Pancreas (tissue), 10 donors: ENCODE measurements at regions not wholly inside any gene's neighbourhood (a gene's known extent, or its start where the extent isn't known, plus 50 kb on each side); places are given as distances from the start of the nearest gene placed in this dataset.

ENCODE experiments used
- ATAC-seq, 4 donors: fragments of 200-7000 bp; cut with Tn5 transposase; one replicate each; pipeline versions ENCODE4 v1.8.0 to v1.9.1; 2020; ENCODE audit warnings: mild to moderate bottlenecking in 4 of 4, moderate library complexity in 4 of 4
- DNase-seq, 6 donors: peaks; one replicate each; pipeline ENCODE4 v3.0.0-alpha.2; 2020
- FAIRE-seq: peaks from 2 replicates; lab custom pipeline; 2012; peaks lifted over from hg19 to GRCh38; lab: Jason Lieb, UNC
- H3K27ac ChIP-seq, 4 donors: fragments of 200-600 bp; sonication (generic); 1 replicate in 3 of 4; 2 replicates in 1 of 4; pipeline versions ENCODE4 v1.5.0 to v1.8.0; 2020
- H3K27me3 ChIP-seq, 4 donors: fragments of 200-600 bp; one replicate each; pipeline ENCODE4 v1.8.0; 2021
- H3K36me3 ChIP-seq, 3 donors: fragments of 200-600 bp; sonication (generic) in 1 of 3; one replicate each; pipeline versions ENCODE4 v1.5.0 to v1.8.0; 2020 to 2021
- H3K4me1 ChIP-seq, 3 donors: fragments of 200-600 bp; one replicate each; pipeline ENCODE4 v1.8.0; 2021
- H3K4me3 ChIP-seq, 4 donors: fragments of 200-600 bp; sonication (generic) in 2 of 4; one replicate each; pipeline versions ENCODE4 v1.5.0 to v1.8.0; 2020 to 2021
- H3K9me3 ChIP-seq, 4 donors: fragments of 200-600 bp; one replicate each; pipeline ENCODE4 v1.8.0; 2021
- WGBS, 2 donors: extraction: QIAGEN DNeasy Blood & Tissue Kit; methylation state at CpG; one replicate each; pipeline ENCODE4 v1.1.7; 2013; 5-methylcytosine and 5-hydroxymethylcytosine counted together
- intact Hi-C, 3 donors: fragments of 100-400 bp; cut with DNase I; formaldehyde crosslinking; loops; one replicate each; pipeline versions ENCODE4 v1.11.1 to v1.14.2; 2022
- TF ChIP-seq, protein P1 (sequence below), 4 donors: fragments of 200-600 bp; sonication (generic) in 3 of 4; IDR thresholded peaks; one replicate each; pipeline versions ENCODE4 v1.5.0 to v1.8.0; 2021; ENCODE audit warnings: antibody characterized with exemption in 4 of 4
- donor health status: healthy with polysubstance abuse.
- donor health status: DM: no; HTN: no; CAD: no; lungs with moderate emphysema.
- donor health status: DM: no; HTN: no; CAD: no.
- donor health status: control.
- donor health status: control.
- donor health status: Bipolar disorder and iron deficiency.
- donor health status: DM: yes; HTN: yes; CAD: no.
- donor health status: DM: no; HTN: no; CAD: no.
- donor health status: DM: no; HTN: no; CAD: no.
- donor health status: DM: yes; HTN: yes; CAD: no.

DNA sequence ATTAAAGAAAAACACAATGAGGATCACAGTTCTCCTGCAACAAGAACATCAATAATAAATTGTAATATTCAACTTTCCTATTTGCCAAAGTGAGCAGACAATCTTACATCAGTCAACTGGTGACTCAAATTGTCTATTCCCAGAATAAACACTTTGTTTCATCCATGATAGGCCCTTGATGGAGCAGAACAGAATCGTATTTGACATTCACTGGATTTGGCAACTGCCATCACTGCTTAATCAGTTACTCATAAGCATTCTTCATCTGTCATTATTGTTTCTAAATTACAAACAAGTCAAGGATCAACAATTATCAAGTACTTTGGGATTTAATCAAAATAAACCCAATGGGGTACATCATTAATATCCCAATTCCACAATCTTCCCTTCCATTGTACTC is 398.4 kb downstream of the GABRG2 start:
- DNase-seq (no peak), FAIRE-seq (no peak), ATAC-seq (no peak)
- Histone ChIP-seq H3K4me3 (no peak overlapping the region), H3K27ac (no peak overlapping the region), H3K36me3 (no peaks in the 10 kb centered on the region), H3K4me1 (no peaks in the 10 kb centered on the region), H3K9me3 (no peaks in the 10 kb centered on the region), H3K27me3 (no peaks in the 10 kb centered on the region)
- TF ChIP-seq, protein P1, sequence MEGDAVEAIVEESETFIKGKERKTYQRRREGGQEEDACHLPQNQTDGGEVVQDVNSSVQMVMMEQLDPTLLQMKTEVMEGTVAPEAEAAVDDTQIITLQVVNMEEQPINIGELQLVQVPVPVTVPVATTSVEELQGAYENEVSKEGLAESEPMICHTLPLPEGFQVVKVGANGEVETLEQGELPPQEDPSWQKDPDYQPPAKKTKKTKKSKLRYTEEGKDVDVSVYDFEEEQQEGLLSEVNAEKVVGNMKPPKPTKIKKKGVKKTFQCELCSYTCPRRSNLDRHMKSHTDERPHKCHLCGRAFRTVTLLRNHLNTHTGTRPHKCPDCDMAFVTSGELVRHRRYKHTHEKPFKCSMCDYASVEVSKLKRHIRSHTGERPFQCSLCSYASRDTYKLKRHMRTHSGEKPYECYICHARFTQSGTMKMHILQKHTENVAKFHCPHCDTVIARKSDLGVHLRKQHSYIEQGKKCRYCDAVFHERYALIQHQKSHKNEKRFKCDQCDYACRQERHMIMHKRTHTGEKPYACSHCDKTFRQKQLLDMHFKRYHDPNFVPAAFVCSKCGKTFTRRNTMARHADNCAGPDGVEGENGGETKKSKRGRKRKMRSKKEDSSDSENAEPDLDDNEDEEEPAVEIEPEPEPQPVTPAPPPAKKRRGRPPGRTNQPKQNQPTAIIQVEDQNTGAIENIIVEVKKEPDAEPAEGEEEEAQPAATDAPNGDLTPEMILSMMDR (IDR thresholded peaks at IDR 0.05): no peak
- 7 to 11% methylated on average over 1 of the region's 1 CpG for WGBS, 2 donors
- intact Hi-C loops: no loop called here

DNA sequence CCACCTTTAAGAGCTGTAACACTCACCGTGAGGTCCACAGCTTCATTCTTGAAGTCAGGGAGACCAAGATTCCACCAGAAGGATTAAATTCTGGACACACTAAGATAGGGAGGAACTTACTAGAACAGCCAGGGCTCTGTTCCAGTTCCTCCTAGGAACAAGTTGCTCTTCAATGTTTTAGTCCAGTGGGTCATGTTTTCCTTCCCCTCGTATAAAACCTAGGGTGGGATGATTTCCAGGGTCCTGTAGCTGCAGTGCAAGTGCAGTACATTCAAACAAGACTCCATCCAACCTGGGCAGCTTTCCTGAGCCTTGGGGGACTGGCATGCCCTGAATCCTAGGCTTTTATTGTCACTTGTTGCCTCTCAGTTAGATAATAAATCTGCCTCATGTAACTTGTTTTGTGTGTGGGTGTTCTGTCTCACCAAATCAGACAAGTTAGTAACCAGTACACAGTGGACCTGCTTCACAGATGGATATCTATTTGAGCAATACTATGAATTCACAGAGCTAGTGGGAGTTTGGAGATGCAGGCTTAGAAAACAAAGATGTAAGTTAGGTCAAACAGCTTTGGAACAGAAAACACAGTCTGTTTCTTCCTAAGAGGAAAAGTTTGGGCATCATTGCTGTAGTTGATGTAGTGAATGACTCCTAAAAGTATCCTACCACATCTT is 405.6 kb downstream of the GABRG2 start:
- intact Hi-C loops: no loop called here
- H3K4me1 ChIP-seq: no peaks in the 10 kb centered on the region
- no peaks in the 10 kb centered on the region for H3K9me3 ChIP-seq
- TF ChIP-seq, protein P1 (IDR thresholded peaks at IDR 0.05): no peak
- no peak overlapping the region for H3K4me3 ChIP-seq
- H3K27ac ChIP-seq: no peak overlapping the region
- no peak for DNase-seq
- no peak for ATAC-seq
- no peaks in the 10 kb centered on the region for H3K27me3 ChIP-seq
- no peak for FAIRE-seq
- H3K36me3 ChIP-seq: no peaks in the 10 kb centered on the region
- WGBS, 2 donors: 50 to 65% methylated on average over 2 of the region's 2 CpGs

DNA sequence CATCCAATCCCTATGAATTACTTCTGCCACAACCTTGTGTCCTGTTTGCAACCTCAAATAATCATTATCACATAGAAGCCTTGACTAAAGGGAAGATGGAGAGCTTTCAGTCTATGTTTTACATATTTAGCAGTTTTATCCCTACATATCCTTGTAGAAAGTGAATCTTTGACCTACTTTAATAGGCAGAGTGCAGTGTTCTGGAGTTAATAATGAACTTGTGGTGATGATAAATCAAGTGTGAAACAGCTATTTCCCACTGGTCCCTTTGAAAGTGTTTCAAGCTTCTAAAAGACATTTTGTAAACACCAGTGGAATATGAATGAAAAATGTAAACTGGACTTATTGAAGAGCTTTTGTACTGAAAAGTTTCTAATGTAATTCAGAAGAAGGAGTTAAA is 406.7 kb downstream of the GABRG2 start:
- TF ChIP-seq, protein P1 (IDR thresholded peaks at IDR 0.05): no peak
- Histone ChIP-seq H3K27me3 (no peaks in the 10 kb centered on the region), H3K4me1 (no peaks in the 10 kb centered on the region), H3K4me3 (no peak overlapping the region), H3K9me3 (no peaks in the 10 kb centered on the region), H3K27ac (no peak overlapping the region), H3K36me3 (no peaks in the 10 kb centered on the region)
- ATAC-seq: no peak
- intact Hi-C loops: no loop called here
- FAIRE-seq: no peak
- DNase-seq: no peak

DNA sequence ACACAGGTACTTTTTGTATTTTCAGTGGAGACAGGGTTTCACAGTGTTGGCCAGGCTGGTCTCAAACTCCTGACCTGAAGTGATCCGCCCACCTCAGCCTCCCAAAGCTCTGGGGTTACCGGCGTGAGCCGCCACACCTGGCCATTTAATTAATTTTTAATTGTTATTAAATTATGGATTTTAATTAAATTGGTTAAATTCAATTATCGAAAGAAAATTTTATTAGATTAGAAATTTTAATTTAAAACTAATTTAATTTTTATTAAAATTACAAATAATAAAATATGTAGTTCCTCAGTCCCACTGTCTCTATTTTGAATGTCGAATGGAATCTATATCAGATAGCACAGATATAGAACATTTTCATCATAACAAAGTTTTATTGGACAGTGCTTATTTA is 416.5 kb downstream of the GABRG2 start:
- Histone ChIP-seq H3K4me1 (no peaks in the 10 kb centered on the region), H3K27me3 (no peaks in the 10 kb centered on the region), H3K27ac (no peak overlapping the region), H3K9me3 (no peaks in the 10 kb centered on the region), H3K4me3 (no peak overlapping the region), H3K36me3 (no peaks in the 10 kb centered on the region)
- ATAC-seq (no peak), DNase-seq (no peak), FAIRE-seq (no peak)
- WGBS, 2 donors: 74 to 90% methylated on average over 6 of the region's 6 CpGs
- intact Hi-C loops: no loop called here
- TF ChIP-seq, protein P1 (IDR thresholded peaks at IDR 0.05): no peak

DNA sequence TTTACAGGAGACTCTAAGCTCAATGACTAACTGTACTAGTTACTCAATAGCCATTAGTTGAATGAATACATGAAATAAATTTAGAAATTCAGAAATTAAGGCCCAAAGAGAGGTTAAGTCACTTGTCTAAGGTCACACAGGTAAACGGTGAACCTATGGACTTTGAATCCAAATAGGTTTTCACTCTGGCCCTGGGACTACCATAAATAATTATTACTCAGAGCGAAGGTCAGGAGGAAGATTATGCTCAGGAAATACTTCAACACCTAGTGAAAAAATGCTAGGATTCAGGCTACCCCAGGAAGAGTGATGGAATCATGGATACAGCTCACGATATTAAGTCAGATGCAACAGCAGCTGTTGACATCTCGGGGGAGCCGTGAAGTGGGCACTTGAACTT is 417.4 kb downstream of the GABRG2 start:
- FAIRE-seq: no peak
- intact Hi-C loops: no loop called here
- WGBS, 2 donors: 65 to 70% methylated on average over 5 of the region's 5 CpGs
- Histone ChIP-seq H3K27ac (no peak overlapping the region), H3K36me3 (no peaks in the 10 kb centered on the region), H3K27me3 (no peaks in the 10 kb centered on the region), H3K4me1 (no peaks in the 10 kb centered on the region), H3K4me3 (no peak overlapping the region), H3K9me3 (no peaks in the 10 kb centered on the region)
- ATAC-seq: no peak
- no peak for DNase-seq
- TF ChIP-seq, protein P1 (IDR thresholded peaks at IDR 0.05): no peak
